NOMO-1 treated with DMSO at 0.1 percent for 48 hours (cell line): ENCODE measurements at regions not wholly inside any gene's neighbourhood (a gene's known extent, or its start where the extent isn't known, plus 50 kb on each side); places are given as distances from the start of the nearest gene placed in this dataset.
"Not testable (repeated sequence)": the region's sequence is repeated elsewhere in the genome, so short reads cannot be mapped to it uniquely, and the experiment has no call there.

Source experiments
- DNase-seq: peaks from one replicate; lab custom pipeline; 2025; ENCODE audit not compliant: unreplicated experiment; lab: John Stamatoyannopoulos, UW

GRCh38 chr3:194249323-194250097, 101.6 kb downstream of the CPN2 start:
- no peak for DNase-seq

GRCh38 chr3:194250098-194251002, 100.8 kb downstream of the CPN2 start:
- no peak for DNase-seq

DNA sequence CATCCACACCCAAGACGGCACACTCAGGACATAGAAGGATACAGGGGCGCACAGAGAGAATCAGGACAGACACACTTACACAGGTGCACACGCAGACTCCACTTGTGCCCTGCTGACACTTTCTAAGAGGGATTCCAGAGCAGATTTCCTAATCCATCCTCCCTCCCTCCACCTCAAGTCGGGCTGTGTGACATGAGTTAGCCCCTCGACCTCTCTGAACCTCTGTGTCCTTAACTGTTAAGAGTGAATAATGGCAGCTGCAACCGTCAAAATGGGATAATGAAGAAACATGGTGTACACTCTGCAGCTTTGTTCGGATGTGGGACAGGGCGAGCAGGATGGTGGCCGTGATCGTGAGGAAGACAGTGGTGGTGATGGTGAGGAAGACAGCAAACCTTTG, 100.1 kb downstream of the CPN2 start:
- DNase-seq: no peak

DNA sequence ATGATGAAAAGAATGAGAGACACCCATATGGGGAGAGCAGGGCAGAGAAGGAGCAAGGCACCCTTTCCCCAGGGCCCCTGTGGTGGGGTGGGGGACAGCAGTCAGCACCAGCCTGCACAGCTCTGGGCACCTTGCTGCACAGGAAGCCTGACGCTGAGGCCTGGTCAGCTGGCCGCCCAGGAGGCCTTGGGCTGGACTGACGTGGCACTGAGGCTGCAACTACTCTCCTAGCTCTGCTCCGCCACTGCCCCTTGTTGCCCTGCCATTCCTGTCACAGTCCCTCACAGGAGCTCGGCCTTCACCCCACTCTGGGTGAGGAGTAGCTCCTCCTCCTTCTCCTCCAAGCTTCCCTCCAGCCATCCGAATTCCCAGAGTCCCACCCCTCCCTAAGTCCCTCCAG, 99.7 kb downstream of the CPN2 start:
- DNase-seq: no peak

- no peak for DNase-seq
Observed at GRCh38 chr3:194251891-194252560, 99.1 kb downstream of the CPN2 start.

DNA sequence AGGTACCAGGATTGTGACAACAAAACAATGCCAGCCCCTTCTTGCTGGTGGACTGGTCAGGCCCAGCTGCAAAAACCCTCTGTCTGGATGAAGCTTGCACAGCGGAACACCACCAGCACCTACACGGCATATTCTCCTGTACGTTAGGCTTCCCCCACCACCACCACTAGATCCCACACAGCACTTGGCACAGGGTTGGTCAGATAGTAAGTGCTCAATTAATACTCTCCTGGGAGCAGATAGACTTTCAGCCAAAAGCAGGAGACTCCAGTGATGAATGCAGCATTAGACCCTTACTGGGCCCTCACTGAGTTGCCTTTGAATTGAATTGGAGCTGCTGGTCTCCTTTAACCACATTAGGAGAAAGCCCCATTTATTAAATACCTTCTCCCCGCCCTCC, 97.9 kb downstream of the CPN2 start:
- DNase-seq: no peak

DNA sequence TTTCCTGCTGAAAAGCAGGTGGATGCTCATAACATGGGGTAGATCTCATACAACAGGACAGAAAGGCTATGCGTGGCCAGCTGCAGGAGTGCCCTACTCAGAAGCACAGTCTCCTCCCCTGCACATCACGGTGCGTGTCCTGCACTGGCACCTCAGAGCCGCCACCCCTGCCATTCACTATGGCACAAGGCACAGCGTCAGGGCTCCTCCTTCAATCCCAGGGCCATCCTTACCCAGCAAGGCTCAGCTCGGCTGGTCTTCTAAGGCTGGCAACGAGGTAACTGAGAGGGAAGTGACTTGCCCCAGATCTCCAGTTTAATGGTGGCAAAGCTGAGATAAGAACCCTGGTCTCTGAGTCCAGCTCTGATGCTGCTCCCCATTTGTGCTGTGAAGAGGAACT, 97.1 kb downstream of the CPN2 start:
- no peak for DNase-seq

GRCh38 chr3:194255252-194256039, 95.7 kb downstream of the CPN2 start:
- peak; percentile 98 for DNase-seq

GRCh38 chr3:194256040-194256945, 94.8 kb downstream of the CPN2 start:
- no peak for DNase-seq

- DNase-seq: no peak
Observed at GRCh38 chr3:194257151-194257621, 93.9 kb downstream of the CPN2 start.

- DNase-seq: no peak
Observed at GRCh38 chr3:194257916-194258668, 93.0 kb downstream of the CPN2 start.

DNA sequence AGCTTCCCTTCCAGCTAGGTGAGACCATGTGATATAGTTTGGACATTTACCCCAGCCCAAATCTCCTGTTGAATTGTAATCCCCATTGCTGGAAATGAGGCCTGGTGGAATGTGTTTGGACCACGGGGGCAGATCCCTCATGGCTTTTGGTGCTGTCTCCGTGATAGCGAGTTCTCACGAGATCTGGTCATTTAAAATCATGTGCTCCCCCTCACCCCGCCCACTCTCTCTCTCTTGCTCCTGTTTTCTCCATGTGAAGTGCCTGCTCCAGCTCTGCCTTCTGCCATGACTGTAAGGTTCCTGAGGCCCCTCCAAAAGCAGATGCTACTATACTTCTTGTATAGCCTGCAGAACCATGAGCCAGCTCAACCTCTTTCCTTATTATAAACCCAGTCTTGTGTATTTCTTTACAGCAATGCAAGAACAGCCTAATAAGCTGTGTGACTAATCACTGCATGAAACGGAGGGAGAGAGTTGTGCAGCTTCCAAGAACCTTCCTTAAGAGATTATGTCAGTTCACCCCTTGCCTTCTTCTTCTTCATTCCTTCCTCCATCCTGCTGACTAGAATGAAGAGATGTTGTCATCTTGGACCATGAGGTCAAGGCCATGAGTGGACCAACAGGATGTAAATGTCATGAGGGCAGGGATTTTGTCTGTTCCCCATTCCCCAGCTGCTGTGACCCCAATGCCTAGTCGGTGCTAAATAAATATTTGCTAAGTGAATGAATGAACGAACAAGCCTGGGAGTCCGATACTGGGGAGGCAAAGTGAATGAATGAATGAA, 91.0 kb downstream of the CPN2 start:
- no peak for DNase-seq

DNA sequence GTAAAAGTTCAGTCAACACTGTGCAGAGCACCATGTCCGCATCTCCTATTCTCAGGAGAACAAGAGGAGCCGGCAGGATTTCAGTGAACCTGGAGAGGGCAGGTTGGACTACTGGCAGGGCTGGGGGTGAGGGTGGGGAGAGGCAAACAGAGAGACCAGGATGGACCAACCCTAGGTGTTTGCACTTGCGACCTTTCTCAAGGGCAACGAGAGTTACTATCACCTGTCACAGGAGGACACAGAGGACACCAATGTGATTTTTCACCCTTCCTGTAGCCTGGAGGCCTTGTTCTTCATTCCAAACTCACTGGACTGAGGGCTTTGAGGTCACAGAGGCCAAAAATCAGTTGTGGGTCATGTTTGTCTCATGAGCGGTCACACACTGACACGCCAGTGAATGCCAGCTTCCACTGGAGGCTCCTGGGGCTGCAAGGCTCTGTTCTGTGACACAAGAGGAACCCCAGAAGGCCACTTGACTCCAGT, 89.5 kb downstream of the CPN2 start:
- DNase-seq: no peak

DNA sequence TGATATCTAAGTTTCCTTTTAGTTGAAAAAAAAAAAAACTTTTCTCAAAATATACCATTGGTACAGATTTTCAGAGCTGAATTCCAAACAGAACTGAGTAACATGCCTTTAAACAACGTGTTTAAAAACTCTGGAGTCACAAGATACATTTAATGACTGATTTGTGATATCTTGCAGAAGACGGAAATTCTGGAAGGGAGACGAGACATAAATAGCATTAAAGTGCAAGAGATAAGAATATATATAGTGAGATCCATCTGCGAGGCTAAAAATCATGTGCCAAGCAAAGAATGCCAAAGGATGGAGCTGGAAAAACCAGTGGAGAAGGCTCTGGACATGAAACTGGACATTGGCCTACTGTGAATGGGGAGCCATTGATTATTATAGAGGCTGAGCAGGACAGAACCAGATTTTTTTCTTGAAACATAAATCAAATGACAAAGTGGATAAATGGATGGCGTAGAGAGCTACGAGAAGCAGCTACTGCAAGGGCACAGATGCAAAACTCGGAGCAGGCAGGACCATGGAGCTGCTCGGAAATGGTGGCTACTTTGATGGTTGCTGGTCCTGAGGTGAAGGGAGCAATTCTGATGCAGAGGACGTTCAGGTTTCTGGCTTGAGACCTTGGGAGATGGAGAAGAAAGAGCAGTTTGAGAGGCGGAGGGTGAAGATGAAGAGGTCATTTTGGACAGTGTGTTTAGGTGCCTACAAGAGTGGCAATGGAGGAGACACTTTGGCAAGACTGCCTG, 88.8 kb downstream of the CPN2 start:
- no peak for DNase-seq

- no peak for DNase-seq
Observed at GRCh38 chr3:194262925-194263305, 88.2 kb downstream of the CPN2 start.

- not testable (repeated sequence) for DNase-seq
Observed at GRCh38 chr3:194264631-194265504, 86.3 kb downstream of the CPN2 start.
